ENCODE measurements at regions not wholly inside any gene's neighbourhood (a gene's known extent, or its start where the extent isn't known, plus 50 kb on each side); places are given as distances from the start of the nearest gene placed in this dataset.

DNA sequence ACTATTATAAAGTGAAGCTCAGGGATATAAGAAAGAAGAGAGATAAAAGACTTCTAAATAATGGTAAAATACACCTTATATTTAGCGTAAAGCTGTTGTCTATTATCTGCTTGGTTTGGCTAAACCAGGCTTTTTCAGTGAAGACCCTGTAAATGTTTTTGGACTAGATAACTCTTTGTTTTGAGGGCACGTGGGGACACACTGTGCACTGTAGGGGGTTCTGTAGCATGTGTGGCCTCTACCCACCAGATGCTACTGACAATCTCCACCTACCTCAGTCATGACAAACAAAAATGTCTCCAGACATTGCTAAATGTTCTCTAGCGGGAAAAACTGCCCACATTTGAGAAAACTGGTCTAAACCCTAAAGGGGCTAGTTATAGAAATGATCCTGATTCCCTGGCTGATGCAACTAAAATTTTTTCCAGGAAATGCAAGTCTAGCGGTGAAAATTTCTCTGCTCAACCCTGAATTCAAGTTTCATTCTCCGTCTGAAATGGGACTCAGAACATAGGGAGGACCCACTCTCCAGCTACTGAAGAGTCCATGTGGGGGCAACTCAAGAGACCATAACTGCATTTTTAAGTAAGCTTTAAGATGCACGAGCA, 355.2 kb upstream of the RASGEF1B start:
- Histone ChIP-seq H3K9me3 (ENCODE audit: control insufficient read depth, insufficient read depth, low read depth, low read length) (no peaks in the 10 kb centered on the region), H3K4me1 (ENCODE audit: control insufficient read depth, insufficient read depth, low read length) (no peaks in the 10 kb centered on the region), H3K36me3 (ENCODE audit: control insufficient read depth, insufficient read depth, low read length) (no peaks in the 10 kb centered on the region), H3K27ac (ENCODE audit: low read length) (no peak overlapping the region), H3K27me3 (ENCODE audit: control insufficient read depth, insufficient read depth, low read length) (no peaks in the 10 kb centered on the region), H3K4me3 (ENCODE audit: low read depth in 2 of 2, low read length in 2 of 2) (no peak overlapping the region)
- no TSS peak for BruUV-seq (replicated peaks)
- ATAC-seq (no peak), DNase-seq (ENCODE audit: low read depth, low spot score) (no peak)
- CTCF ChIA-PET: no interaction called here
- in situ Hi-C loops (cut with HindIII; ENCODE audit: low pct_unique_long_range_greater_than_20kb, low sequenced_read_pairs) (no loop called here), intact Hi-C loops (cut with micrococcal nuclease; ENCODE audit: unreplicated experiment) (no loop called here)
- TF ChIP-seq POLR2AphosphoS5 (IDR thresholded peaks at IDR 0.05; ENCODE audit: low read depth, low read length): no peak
- TF ChIP-seq SIN3A (IDR thresholded peaks at IDR 0.05; ENCODE audit: borderline replicate concordance, insufficient read depth, low read depth, low read length): no peak
- TF ChIP-seq, protein P1, sequence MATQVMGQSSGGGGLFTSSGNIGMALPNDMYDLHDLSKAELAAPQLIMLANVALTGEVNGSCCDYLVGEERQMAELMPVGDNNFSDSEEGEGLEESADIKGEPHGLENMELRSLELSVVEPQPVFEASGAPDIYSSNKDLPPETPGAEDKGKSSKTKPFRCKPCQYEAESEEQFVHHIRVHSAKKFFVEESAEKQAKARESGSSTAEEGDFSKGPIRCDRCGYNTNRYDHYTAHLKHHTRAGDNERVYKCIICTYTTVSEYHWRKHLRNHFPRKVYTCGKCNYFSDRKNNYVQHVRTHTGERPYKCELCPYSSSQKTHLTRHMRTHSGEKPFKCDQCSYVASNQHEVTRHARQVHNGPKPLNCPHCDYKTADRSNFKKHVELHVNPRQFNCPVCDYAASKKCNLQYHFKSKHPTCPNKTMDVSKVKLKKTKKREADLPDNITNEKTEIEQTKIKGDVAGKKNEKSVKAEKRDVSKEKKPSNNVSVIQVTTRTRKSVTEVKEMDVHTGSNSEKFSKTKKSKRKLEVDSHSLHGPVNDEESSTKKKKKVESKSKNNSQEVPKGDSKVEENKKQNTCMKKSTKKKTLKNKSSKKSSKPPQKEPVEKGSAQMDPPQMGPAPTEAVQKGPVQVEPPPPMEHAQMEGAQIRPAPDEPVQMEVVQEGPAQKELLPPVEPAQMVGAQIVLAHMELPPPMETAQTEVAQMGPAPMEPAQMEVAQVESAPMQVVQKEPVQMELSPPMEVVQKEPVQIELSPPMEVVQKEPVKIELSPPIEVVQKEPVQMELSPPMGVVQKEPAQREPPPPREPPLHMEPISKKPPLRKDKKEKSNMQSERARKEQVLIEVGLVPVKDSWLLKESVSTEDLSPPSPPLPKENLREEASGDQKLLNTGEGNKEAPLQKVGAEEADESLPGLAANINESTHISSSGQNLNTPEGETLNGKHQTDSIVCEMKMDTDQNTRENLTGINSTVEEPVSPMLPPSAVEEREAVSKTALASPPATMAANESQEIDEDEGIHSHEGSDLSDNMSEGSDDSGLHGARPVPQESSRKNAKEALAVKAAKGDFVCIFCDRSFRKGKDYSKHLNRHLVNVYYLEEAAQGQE (IDR thresholded peaks at IDR 0.05; ENCODE audit: insufficient read depth in 1 of 2, low read depth in 2 of 2, low read length in 1 of 2): no peak
- no peak for TF ChIP-seq TCF7L2 (IDR thresholded peaks at IDR 0.05; ENCODE audit: low read depth, low read length)
- no peak for TF ChIP-seq CTCF (IDR thresholded peaks at IDR 0.05)
- POLR2A ChIA-PET: no interaction called here

DNA sequence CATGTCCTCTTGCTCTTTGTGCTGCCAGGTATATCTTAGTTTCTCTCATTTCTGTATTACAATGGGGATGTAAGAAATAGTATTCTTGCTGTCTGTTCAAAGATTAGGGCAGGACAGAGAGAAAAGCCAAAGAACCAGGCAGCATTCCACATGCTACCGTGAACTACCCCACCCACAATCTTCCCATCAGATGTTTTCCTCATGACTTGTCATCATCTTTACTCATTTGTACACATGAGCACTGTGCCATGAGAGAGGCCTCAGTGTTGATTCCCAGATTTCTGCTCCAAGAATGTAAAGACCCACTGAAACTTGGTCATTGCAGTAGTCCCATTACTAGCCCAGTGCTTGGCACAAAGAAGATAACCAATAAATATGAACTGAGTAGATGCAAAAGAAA, 354.6 kb upstream of the RASGEF1B start:
- no peak for ATAC-seq
- no peaks in the 10 kb centered on the region for H3K27me3 ChIP-seq (ENCODE audit: control insufficient read depth, insufficient read depth, low read length)
- intact Hi-C loops (cut with micrococcal nuclease; ENCODE audit: unreplicated experiment): no loop called here
- no peaks in the 10 kb centered on the region for H3K4me1 ChIP-seq (ENCODE audit: control insufficient read depth, insufficient read depth, low read length)
- POLR2A ChIA-PET: no interaction called here
- TF ChIP-seq SIN3A (IDR thresholded peaks at IDR 0.05; ENCODE audit: borderline replicate concordance, insufficient read depth, low read depth, low read length): no peak
- TF ChIP-seq, protein P1 (IDR thresholded peaks at IDR 0.05; ENCODE audit: insufficient read depth in 1 of 2, low read depth in 2 of 2, low read length in 1 of 2): no peak
- no peak for TF ChIP-seq POLR2AphosphoS5 (IDR thresholded peaks at IDR 0.05; ENCODE audit: low read depth, low read length)
- no peak for TF ChIP-seq CTCF (IDR thresholded peaks at IDR 0.05)
- no peak for TF ChIP-seq TCF7L2 (IDR thresholded peaks at IDR 0.05; ENCODE audit: low read depth, low read length)
- BruUV-seq (replicated peaks): no TSS peak
- DNase-seq (ENCODE audit: low read depth, low spot score): no peak
- in situ Hi-C loops (cut with HindIII; ENCODE audit: low pct_unique_long_range_greater_than_20kb, low sequenced_read_pairs): no loop called here
- no peaks in the 10 kb centered on the region for H3K9me3 ChIP-seq (ENCODE audit: control insufficient read depth, insufficient read depth, low read depth, low read length)
- H3K27ac ChIP-seq (ENCODE audit: low read length): no peak overlapping the region
- CTCF ChIA-PET: no interaction called here
- no peaks in the 10 kb centered on the region for H3K36me3 ChIP-seq (ENCODE audit: control insufficient read depth, insufficient read depth, low read length)
- no peak overlapping the region for H3K4me3 ChIP-seq (ENCODE audit: low read depth in 2 of 2, low read length in 2 of 2)

Data from Panc1 (cell line).